Muscle layer of colon (tissue), 2 donors: ENCODE measurements at regions not wholly inside any gene's neighbourhood (a gene's known extent, or its start where the extent isn't known, plus 50 kb on each side); places are given as distances from the start of the nearest gene placed in this dataset.

Source experiments
- H3K27ac ChIP-seq: one replicate; pipeline ENCODE4 v1.7.0; 2013; ENCODE audit warnings: low read depth, mild to moderate bottlenecking, low read length, moderate library complexity
- H3K27me3 ChIP-seq, 2 donors: one replicate each; pipeline ENCODE4 v1.7.0; 2013; ENCODE audit warnings: low read length in 2 of 2, mild to moderate bottlenecking in 2 of 2; ENCODE audit not compliant: insufficient read depth in 2 of 2, control insufficient read depth in 1 of 2
- H3K36me3 ChIP-seq: one replicate; pipeline ENCODE4 v1.7.0; 2013; ENCODE audit warnings: mild to moderate bottlenecking, low read length; ENCODE audit not compliant: insufficient read depth
- H3K4me1 ChIP-seq: one replicate; pipeline ENCODE4 v1.7.0; 2013; ENCODE audit warnings: mild to moderate bottlenecking, low read length; ENCODE audit not compliant: insufficient read depth
- H3K4me3 ChIP-seq, 2 donors: one replicate each; pipeline ENCODE4 v1.7.0; 2013; ENCODE audit warnings: low read length in 2 of 2, low read depth in 1 of 2, mild to moderate bottlenecking in 1 of 2, moderate library complexity in 1 of 2
- H3K9ac ChIP-seq: one replicate; pipeline ENCODE4 v1.7.0; 2013; ENCODE audit warnings: low read length
- H3K9me3 ChIP-seq: one replicate; pipeline ENCODE4 v1.7.0; 2013; ENCODE audit warnings: mild to moderate bottlenecking, low read length
- donor health status: abdominal sarcoma.
- donor health status: Adenocarcinoma of cecum.

DNA sequence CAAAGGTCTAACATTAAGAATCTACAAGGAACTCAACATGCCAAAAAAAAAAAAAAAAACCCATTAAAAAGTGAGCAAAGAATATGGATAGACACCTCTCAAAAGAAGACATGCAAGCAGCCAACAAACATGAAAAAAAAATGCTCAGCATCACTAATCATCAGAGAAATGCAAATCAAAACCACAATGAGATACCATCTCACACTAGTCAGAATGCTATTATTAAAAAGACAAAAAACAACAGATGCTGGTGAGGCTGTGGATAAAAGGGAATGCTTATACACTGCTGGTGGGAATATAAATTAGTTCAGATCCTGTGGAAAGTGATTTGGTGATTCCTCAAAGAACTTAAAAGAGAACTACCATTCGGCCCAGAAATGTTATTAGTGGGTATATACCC is 257.7 kb upstream of the PLET1 start:
- Histone ChIP-seq H3K27me3 (no peaks in the 10 kb centered on the region), H3K27ac (no peak overlapping the region), H3K36me3 (no peaks in the 10 kb centered on the region), H3K4me1 (peaks cover 3% of the 10 kb centered on the region), H3K9me3 (no peaks in the 10 kb centered on the region), H3K9ac (no peak overlapping the region), H3K4me3 (no peak overlapping the region)

DNA sequence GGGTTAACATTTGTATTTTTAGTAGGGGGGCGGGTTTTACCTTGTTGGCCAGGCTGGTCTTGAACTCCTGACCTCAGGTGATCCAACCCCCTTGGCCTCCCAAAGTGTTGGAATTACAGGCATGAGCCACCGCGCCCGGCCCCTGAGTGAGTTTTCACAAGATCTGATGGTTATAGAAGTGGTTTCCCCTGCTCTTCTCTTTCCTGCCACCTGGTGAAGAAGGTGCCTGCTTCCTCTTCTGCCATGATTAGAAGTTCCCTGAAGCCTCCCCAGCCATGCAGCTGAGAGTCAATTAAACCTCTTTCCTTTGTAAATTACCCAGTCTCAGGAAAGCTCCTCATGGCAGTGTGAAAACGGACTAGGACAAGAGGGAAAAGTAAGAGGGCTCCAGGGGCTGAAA is 259.1 kb upstream of the PLET1 start:
- Histone ChIP-seq H3K9ac (no peak overlapping the region), H3K27ac (no peak overlapping the region), H3K4me1 (peaks cover 17% of the 10 kb centered on the region), H3K27me3 (no peaks in the 10 kb centered on the region), H3K4me3 (no peak overlapping the region), H3K9me3 (no peaks in the 10 kb centered on the region), H3K36me3 (no peaks in the 10 kb centered on the region)

DNA sequence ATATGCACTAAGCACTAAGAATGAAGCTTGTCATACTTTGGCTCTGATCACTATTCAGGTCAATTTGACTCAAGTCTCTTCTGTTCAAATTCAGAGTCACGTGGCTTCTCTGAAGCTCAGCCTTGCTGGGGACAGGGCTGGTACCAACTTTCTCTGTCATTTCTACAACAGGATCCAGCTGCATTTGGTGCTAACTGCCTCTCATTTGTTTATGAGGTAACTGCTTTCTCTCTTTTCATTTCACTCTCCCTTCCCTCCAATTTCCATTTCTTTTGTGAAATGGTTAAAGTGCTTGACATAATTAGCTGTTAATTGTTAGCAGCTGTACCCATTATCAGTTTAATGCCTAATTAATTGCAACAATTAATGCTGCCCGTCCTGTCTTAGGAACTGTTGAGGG is 259.7 kb upstream of the PLET1 start:
- Histone ChIP-seq H3K27me3 (no peaks in the 10 kb centered on the region), H3K36me3 (no peaks in the 10 kb centered on the region), H3K4me3 (no peak overlapping the region), H3K4me1 (peaks cover 23% of the 10 kb centered on the region), H3K27ac (no peak overlapping the region), H3K9me3 (no peaks in the 10 kb centered on the region), H3K9ac (no peak overlapping the region)

DNA sequence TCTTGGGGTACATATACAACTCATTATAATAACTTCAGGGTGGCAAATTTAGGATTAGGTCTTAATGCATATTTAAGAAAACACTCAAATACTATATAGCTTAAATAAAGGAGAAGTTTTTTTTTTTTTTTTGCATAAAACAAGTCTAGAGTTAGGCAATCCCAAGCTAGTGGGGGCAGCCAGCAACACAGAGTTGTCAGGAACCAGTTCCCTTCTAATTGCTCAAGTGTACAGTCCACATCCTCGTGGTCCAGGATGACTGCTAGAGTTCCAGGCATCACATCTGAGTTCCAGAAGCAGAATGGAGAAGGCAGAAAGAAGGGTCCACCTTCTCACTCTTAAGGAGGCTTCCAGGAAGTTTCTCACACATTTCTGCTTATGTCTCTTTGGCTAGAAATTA is 261.9 kb upstream of the PLET1 start:
- H3K4me3 ChIP-seq: no peak overlapping the region
- no peaks in the 10 kb centered on the region for H3K9me3 ChIP-seq
- H3K27ac ChIP-seq: no peak overlapping the region
- no peaks in the 10 kb centered on the region for H3K27me3 ChIP-seq
- peaks cover 31% of the 10 kb centered on the region for H3K4me1 ChIP-seq
- H3K36me3 ChIP-seq: no peaks in the 10 kb centered on the region
- H3K9ac ChIP-seq: no peak overlapping the region

DNA sequence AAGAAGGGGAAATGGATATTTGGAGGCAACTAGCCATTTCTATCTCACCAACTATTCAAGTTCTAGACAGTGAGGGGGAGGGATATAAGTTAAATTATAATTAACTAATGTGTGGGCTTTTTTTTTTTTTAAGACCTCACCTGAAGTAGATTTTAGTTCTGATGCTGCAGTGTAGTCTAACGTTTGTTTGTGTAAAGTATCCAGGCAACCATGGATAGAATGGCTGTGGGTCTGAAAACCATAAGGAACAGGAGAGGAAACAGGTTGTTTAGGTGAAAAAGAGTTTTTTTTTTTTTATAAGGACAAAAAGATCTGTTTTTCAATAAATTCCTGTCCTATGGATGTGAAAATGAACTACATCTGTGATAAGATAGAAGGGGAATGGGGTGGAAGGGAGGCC is 262.4 kb upstream of the PLET1 start:
- H3K27ac ChIP-seq: no peak overlapping the region
- H3K36me3 ChIP-seq: no peaks in the 10 kb centered on the region
- no peak overlapping the region for H3K4me3 ChIP-seq
- no peaks in the 10 kb centered on the region for H3K27me3 ChIP-seq
- H3K9me3 ChIP-seq: no peaks in the 10 kb centered on the region
- peaks cover 31% of the 10 kb centered on the region for H3K4me1 ChIP-seq
- H3K9ac ChIP-seq: no peak overlapping the region

DNA sequence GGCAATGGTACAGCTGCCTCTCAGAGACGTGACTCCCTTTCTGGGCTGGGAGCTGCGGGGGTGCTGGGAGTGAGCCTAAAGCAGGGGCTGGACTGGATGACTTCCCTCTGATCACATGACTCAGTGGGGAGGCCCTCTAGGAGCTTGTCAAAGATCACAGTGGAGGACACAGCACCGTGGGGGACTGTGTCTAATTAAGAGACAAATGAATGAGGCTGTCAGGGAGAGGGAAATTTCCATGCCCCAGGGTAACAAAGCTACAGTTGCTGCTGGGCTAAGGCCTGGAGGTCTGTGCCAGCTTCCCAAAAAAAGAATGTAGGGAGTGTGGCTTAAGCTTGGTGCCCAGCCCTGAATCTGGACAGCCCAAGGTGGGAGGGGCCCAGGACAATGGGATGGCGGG is 262.8 kb upstream of the PLET1 start:
- H3K9me3 ChIP-seq: no peaks in the 10 kb centered on the region
- no peak overlapping the region for H3K4me3 ChIP-seq
- no peaks in the 10 kb centered on the region for H3K27me3 ChIP-seq
- no peak overlapping the region for H3K9ac ChIP-seq
- peaks cover 31% of the 10 kb centered on the region for H3K4me1 ChIP-seq
- no peaks in the 10 kb centered on the region for H3K36me3 ChIP-seq
- H3K27ac ChIP-seq: no peak overlapping the region

DNA sequence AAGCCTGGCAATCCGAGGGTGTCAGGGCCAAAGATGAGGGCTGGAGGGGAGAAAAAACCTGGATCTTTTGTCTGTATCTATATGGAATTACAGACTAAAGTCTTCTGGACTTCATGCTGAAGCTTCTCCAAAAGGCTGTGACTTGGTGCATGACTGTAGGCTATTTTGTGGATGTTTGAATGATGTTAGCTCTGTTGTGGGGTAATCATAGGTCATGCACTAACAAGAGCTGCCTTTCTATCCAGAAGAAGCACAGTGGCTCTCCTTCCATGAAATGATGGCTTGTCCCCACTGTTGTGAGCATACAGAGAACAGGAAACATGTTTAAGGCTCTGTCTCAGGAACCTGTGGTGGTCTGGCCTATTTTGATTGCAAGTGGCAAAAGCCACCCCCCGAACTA is 263.3 kb upstream of the PLET1 start:
- Histone ChIP-seq H3K36me3 (no peaks in the 10 kb centered on the region), H3K4me3 (no peak overlapping the region), H3K27ac (no peak overlapping the region), H3K9me3 (no peaks in the 10 kb centered on the region), H3K4me1 (peaks cover 31% of the 10 kb centered on the region), H3K9ac (no peak overlapping the region), H3K27me3 (no peaks in the 10 kb centered on the region)

DNA sequence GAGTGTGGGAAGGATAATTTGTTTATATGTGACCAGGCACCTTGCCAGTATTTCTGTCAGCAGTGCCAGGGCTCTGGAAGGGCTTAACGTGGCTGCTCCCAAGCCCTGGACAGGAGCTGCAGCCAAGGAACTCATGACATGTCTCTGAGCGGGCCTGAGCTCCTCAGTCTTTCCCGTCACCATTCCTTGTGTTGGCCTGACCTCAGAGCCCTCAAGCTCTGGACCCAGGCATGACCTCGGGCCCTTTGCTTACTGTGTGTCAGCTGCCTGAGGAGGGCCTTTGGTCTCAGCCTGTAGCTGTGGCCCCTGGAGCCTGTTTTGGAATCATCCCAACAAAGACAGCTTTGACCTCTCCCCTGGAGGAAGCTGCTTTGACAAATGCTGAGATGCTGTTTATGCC is 264.1 kb upstream of the PLET1 start:
- Histone ChIP-seq H3K36me3 (no peaks in the 10 kb centered on the region), H3K4me1 (peaks cover 31% of the 10 kb centered on the region), H3K9ac (no peak overlapping the region), H3K27ac (no peak overlapping the region), H3K27me3 (no peaks in the 10 kb centered on the region), H3K9me3 (no peaks in the 10 kb centered on the region), H3K4me3 (no peak overlapping the region)

DNA sequence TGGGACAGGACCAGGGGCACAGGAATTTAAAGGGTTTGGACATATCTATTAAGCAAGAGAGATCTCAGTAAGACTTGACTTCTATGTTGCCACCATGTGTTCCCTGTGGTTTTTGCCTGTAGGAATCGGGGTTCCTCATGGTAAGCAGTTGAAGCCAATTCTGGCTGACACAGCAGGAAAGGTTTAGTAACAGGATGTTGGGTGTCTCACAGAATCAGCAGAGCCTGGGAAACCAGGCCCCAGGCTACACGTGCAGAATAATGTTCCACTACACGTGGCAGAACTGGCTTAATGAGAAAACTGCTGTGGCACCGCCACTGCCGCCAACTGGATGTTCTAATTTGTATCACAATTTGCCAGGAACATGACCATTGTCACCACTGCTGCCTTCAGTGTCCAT is 264.6 kb upstream of the PLET1 start:
- Histone ChIP-seq H3K9me3 (no peaks in the 10 kb centered on the region), H3K4me3 (no peak overlapping the region), H3K27me3 (no peaks in the 10 kb centered on the region), H3K36me3 (no peaks in the 10 kb centered on the region), H3K4me1 (peaks cover 31% of the 10 kb centered on the region), H3K27ac (no peak overlapping the region), H3K9ac (no peak overlapping the region)

DNA sequence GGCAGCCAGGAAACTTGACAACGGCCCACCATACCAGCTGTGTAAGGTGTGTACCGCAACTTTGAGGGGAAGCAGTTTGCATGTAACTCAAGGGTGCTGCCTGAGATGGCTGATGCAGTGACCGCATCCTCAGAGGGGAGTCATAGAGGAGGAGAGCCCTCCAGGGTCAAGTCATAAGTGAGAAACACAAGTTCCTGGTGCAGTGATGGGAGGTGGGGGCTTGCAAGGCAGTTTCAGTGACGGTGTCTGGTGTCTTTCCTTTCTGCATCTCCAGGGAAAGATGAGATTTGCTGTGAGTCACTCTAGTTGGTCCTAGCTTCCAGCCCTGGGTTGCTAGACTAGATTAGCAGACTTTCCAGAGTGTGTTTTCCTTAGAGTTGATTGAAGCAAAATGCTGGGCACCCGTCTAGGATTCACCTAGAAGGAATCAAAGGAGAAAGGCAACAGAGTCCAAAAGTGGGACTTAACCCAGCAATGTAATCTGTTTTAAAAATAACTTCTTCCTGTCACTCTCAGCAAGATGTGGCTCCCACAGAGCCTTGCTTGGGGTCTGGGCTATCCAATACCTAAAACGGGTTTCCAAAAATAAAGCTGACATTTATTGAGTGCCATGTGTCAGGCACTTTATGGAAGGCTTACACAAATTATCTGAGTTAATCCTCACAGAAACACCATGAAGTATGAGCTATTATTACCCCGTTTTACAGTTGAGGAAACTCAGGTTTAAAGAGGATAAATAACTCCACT is 265.4 kb upstream of the PLET1 start:
- H3K4me1 ChIP-seq: peaks cover 31% of the 10 kb centered on the region
- no peak overlapping the region for H3K4me3 ChIP-seq
- no peaks in the 10 kb centered on the region for H3K9me3 ChIP-seq
- no peak overlapping the region for H3K27ac ChIP-seq
- H3K27me3 ChIP-seq: no peaks in the 10 kb centered on the region
- H3K9ac ChIP-seq: no peak overlapping the region
- H3K36me3 ChIP-seq: no peaks in the 10 kb centered on the region

DNA sequence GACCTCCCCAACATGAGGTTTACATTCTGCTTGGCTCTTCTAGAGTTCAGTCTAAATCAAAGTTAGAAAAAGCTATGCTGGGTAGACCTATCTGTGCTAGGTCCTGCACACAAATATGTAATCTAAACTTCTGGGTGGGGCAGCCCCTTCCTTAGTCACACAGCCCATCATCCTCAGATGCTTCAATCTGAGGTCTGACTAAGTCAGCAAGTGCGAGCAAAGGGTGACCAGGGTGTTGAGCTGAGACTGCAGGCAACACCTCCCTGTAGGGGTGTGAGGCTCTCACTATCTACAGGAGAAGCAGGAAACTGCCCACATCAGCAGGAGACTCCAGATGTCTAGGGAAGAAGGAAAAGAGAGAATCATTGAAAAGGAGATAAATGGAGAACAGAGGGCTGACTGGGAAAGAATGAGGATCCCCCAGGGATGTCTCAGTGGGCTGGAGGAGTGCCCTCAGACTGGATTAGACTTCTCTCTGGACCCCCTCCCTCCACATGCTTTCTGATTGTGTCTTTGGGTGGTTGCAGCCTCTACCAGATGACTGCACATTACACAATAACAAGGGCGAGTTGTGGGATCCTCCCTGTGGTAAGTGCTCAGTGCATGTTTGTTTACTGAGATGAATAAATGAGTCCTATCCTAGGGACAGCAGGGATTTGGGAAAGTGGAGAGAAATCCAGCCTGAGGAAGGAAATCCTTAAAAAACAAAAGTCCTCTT is 266.2 kb upstream of the PLET1 start:
- no peak overlapping the region for H3K4me3 ChIP-seq
- no peak overlapping the region for H3K27ac ChIP-seq
- no peaks in the 10 kb centered on the region for H3K9me3 ChIP-seq
- peaks cover 31% of the 10 kb centered on the region for H3K4me1 ChIP-seq
- H3K9ac ChIP-seq: no peak overlapping the region
- H3K27me3 ChIP-seq: no peaks in the 10 kb centered on the region
- no peaks in the 10 kb centered on the region for H3K36me3 ChIP-seq

DNA sequence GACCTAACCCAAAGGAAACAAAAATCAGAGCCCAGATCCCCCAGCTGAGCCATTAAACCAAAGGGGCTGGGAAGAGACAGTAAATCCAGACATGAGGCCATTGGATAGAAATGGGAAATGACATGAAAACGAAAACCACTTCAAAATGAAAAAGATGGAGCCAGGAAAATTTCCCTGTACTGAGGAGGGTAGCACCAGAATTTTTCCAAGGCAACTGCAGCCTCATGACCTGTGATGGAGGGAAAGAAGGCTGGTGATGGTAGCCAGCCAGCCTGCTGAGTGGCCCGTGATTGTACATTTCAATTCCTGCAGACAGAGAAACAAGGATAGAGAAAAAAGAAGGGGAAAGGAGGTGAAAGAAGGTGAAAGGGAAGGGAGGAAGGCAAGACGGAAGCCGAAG is 268.4 kb upstream of the PLET1 start:
- no peaks in the 10 kb centered on the region for H3K9me3 ChIP-seq
- no peak overlapping the region for H3K27ac ChIP-seq
- H3K4me3 ChIP-seq: no peak overlapping the region
- peaks cover 21% of the 10 kb centered on the region for H3K4me1 ChIP-seq
- H3K27me3 ChIP-seq: no peaks in the 10 kb centered on the region
- H3K9ac ChIP-seq: no peak overlapping the region
- H3K36me3 ChIP-seq: no peaks in the 10 kb centered on the region
